Panc1 (cell line): ENCODE measurements at regions not wholly inside any gene's neighbourhood (a gene's known extent, or its start where the extent isn't known, plus 50 kb on each side); places are given as distances from the start of the nearest gene placed in this dataset.

Experiments used
- ATAC-seq: fragments of 200-7000 bp; cut with Tn5 transposase; 2 replicates; pipeline ENCODE4 v1.9.1; 2020; ENCODE audit warnings: mild to moderate bottlenecking, moderate library complexity
- BruUV-seq: library from RNA; stranded (reverse); fragments of 400-500 nt; replicated peaks from 2 replicates; lab custom pipeline; 2021; lab: Mats Ljungman, UMichigan
- CTCF ChIA-PET: fragments of 300-600 bp; sonication (Branson Sonifier 250); formaldehyde crosslinking; loops from one replicate; lab custom pipeline; 2022; ENCODE audit warnings: antibody characterized with exemption; lab: Charles Lee
- POLR2A ChIA-PET: fragments of 300-600 bp; sonication (Branson Sonifier 250); formaldehyde crosslinking; loops from one replicate; lab custom pipeline; 2022; ENCODE audit warnings: antibody characterized with exemption; lab: Charles Lee
- DNase-seq: peaks from one replicate; pipeline ENCODE4 v3.0.0-alpha.2; 2010; ENCODE audit warnings: low read depth, low spot score
- H3K27ac ChIP-seq: 2 replicates; pipeline ENCODE4 v1.5.1; 2011; ENCODE audit warnings: mild to moderate bottlenecking, low read length, inconsistent platforms
- H3K27me3 ChIP-seq: fragments of 200-500 bp; sonication (Bioruptor generic); 2 replicates; pipeline ENCODE4 v1.6.0; 2014; ENCODE audit warnings: low read length, inconsistent platforms; ENCODE audit not compliant: control insufficient read depth, insufficient read depth
- H3K36me3 ChIP-seq: fragments of 200-500 bp; sonication (Bioruptor generic); 2 replicates; pipeline ENCODE4 v1.5.1; 2014; ENCODE audit warnings: inconsistent platforms, mild to moderate bottlenecking, low read length, moderate library complexity; ENCODE audit not compliant: control insufficient read depth, insufficient read depth
- H3K4me1 ChIP-seq: 2 replicates; pipeline ENCODE4 v1.5.1; 2011; ENCODE audit warnings: inconsistent platforms, mild to moderate bottlenecking, low read length, moderate library complexity; ENCODE audit not compliant: control insufficient read depth, insufficient read depth
- H3K4me3 ChIP-seq, 2 experiments: 2 replicates each; pipeline ENCODE4 v1.5.1; 2011 to 2012; ENCODE audit warnings: low read depth in 2 of 2, low read length in 2 of 2, mild to moderate bottlenecking in 2 of 2, inconsistent platforms in 1 of 2, moderate library complexity in 1 of 2
- H3K9me3 ChIP-seq: fragments of 200-500 bp; sonication (Bioruptor generic); 2 replicates; pipeline ENCODE4 v1.5.1; 2014; ENCODE audit warnings: low read depth, mild to moderate bottlenecking, inconsistent platforms, low read length, moderate library complexity; ENCODE audit not compliant: control insufficient read depth, insufficient read depth
- CTCF ChIP-seq: fragments of 450-650 bp; IDR thresholded peaks from 2 replicates; pipeline ENCODE4 v1.5.1; 2017; ENCODE audit warnings: mild to moderate bottlenecking
- POLR2AphosphoS5 ChIP-seq: IDR thresholded peaks from 2 replicates; pipeline ENCODE4 v1.6.1; 2012; ENCODE audit warnings: mild to moderate bottlenecking, low read depth, low read length, moderate library complexity
- REST ChIP-seq, 2 experiments: IDR thresholded peaks; 2 replicates each; pipeline ENCODE4 v1.6.1; 2011 to 2012; ENCODE audit warnings: low read depth in 2 of 2, control low read depth in 1 of 2, low read length in 1 of 2, mild to moderate bottlenecking in 1 of 2, moderate library complexity in 1 of 2; ENCODE audit not compliant: insufficient read depth in 1 of 2
- SIN3A ChIP-seq: IDR thresholded peaks from 2 replicates; pipeline ENCODE4 v1.6.1; 2012; ENCODE audit warnings: low read depth, mild to moderate bottlenecking, low read length, moderate library complexity, borderline replicate concordance; ENCODE audit not compliant: insufficient read depth
- TCF7L2 ChIP-seq: IDR thresholded peaks from 2 replicates; pipeline ENCODE4 v1.6.1; 2011; ENCODE audit warnings: mild to moderate bottlenecking, low read depth, low read length, inconsistent platforms
- in situ Hi-C: cut with HindIII; loops from 2 replicates; pipeline ENCODE4 v1.10.0; 2016; ENCODE audit warnings: low sequenced_read_pairs, low pct_unique_long_range_greater_than_20kb
- intact Hi-C: fragments of 100-400 bp; cut with micrococcal nuclease; formaldehyde crosslinking; loops from one replicate; pipeline ENCODE4 v1.10.0; 2022; ENCODE audit not compliant: unreplicated experiment

GRCh38 chr13:63540061-63540460 lies 2124.4 kb upstream of the PCDH20 start:
- POLR2A ChIA-PET, result no interaction called here
- TF ChIP-seq TCF7L2 (no peak), REST (IDR thresholded peaks at IDR 0.05; ENCODE audit: insufficient read depth in 1 of 2, low read depth in 2 of 2, low read length in 1 of 2) (no peak), POLR2AphosphoS5 (no peak), SIN3A (no peak), CTCF (no peak)
- H3K9me3 ChIP-seq, result no peaks in the 10 kb centered on the region
- ATAC-seq (no peak), DNase-seq (no peak)
- H3K4me1 ChIP-seq, result no peaks in the 10 kb centered on the region
- H3K27me3 ChIP-seq, result no peaks in the 10 kb centered on the region
- no peak overlapping the region for H3K4me3 ChIP-seq
- no peaks in the 10 kb centered on the region for H3K36me3 ChIP-seq
- intact Hi-C loops, result no loop called here
- in situ Hi-C loops, result no loop called here
- H3K27ac ChIP-seq, result no peak overlapping the region
- no TSS peak for BruUV-seq
- CTCF ChIA-PET, result no interaction called here

GRCh38 chr13:63517371-63517770 lies 2101.7 kb upstream of the PCDH20 start:
- BruUV-seq, result no TSS peak
- ATAC-seq, result no peak
- Histone ChIP-seq H3K27ac (no peak overlapping the region), H3K36me3 (no peaks in the 10 kb centered on the region), H3K4me3 (no peak overlapping the region), H3K9me3 (no peaks in the 10 kb centered on the region), H3K27me3 (no peaks in the 10 kb centered on the region), H3K4me1 (no peaks in the 10 kb centered on the region)
- DNase-seq, result no peak
- in situ Hi-C loops, result no loop called here
- CTCF ChIA-PET, result no interaction called here
- POLR2A ChIA-PET, result no interaction called here
- intact Hi-C loops, result no loop called here
- no peak for TF ChIP-seq POLR2AphosphoS5
- no peak for TF ChIP-seq TCF7L2
- TF ChIP-seq REST (IDR thresholded peaks at IDR 0.05; ENCODE audit: insufficient read depth in 1 of 2, low read depth in 2 of 2, low read length in 1 of 2), result no peak
- no peak for TF ChIP-seq SIN3A
- no peak for TF ChIP-seq CTCF
